NB4 (cell line): ENCODE measurements at regions not wholly inside any gene's neighbourhood (a gene's known extent, or its start where the extent isn't known, plus 50 kb on each side); places are given as distances from the start of the nearest gene placed in this dataset.

Experiments used
- DNase-seq: peaks from one replicate; pipeline ENCODE4 v3.0.0; 2010; ENCODE audit warnings: low read depth
- H3K4me3 ChIP-seq: one replicate; pipeline ENCODE4 v1.5.1; 2011; ENCODE audit warnings: mild to moderate bottlenecking, low read depth, low read length, moderate library complexity
- MYC ChIP-seq: IDR thresholded peaks from 2 replicates; pipeline ENCODE4 v1.6.1; 2011; ENCODE audit warnings: low read depth, low read length
- POLR2A ChIP-seq: IDR thresholded peaks from 2 replicates; pipeline ENCODE4 v1.6.1; 2011; ENCODE audit warnings: mild to moderate bottlenecking; ENCODE audit not compliant: insufficient read length; ENCODE audit errors: extremely low read depth
- TF ChIP-seq, protein P1 (sequence below): IDR thresholded peaks from 2 replicates; pipeline ENCODE4 v1.6.1; 2011; ENCODE audit warnings: low read depth, low read length
- TF ChIP-seq, protein P2 (sequence below): IDR thresholded peaks from one replicate; pipeline ENCODE4 v1.5.1; 2012; ENCODE audit warnings: low read depth, low read length

DNA sequence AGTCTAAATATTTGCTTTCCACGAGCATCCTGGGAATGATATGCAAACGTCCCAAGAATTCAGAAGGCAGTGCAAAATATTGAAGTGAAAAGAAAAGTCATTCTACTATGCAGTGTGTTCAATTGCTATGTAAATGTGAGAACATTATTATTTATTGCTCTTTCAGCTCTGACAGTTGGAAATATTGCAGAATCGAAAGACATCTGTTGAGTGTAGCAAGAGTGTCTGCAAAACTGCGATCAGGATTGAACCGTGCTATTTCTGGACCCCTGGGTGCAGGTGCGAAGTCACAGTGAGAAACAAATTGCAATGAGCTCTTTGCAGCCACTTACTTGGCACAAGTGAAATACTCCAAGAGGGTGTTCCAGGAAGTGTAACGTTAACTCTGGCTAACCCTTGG is 566.4 kb downstream of the AJAP1 start:
- no peak for DNase-seq
- TF ChIP-seq POLR2A = no peak
- TF ChIP-seq, protein P1, sequence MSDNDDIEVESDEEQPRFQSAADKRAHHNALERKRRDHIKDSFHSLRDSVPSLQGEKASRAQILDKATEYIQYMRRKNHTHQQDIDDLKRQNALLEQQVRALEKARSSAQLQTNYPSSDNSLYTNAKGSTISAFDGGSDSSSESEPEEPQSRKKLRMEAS = no peak
- TF ChIP-seq, protein P2, sequence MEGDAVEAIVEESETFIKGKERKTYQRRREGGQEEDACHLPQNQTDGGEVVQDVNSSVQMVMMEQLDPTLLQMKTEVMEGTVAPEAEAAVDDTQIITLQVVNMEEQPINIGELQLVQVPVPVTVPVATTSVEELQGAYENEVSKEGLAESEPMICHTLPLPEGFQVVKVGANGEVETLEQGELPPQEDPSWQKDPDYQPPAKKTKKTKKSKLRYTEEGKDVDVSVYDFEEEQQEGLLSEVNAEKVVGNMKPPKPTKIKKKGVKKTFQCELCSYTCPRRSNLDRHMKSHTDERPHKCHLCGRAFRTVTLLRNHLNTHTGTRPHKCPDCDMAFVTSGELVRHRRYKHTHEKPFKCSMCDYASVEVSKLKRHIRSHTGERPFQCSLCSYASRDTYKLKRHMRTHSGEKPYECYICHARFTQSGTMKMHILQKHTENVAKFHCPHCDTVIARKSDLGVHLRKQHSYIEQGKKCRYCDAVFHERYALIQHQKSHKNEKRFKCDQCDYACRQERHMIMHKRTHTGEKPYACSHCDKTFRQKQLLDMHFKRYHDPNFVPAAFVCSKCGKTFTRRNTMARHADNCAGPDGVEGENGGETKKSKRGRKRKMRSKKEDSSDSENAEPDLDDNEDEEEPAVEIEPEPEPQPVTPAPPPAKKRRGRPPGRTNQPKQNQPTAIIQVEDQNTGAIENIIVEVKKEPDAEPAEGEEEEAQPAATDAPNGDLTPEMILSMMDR = no peak
- TF ChIP-seq MYC = no peak
- no peak overlapping the region for H3K4me3 ChIP-seq

DNA sequence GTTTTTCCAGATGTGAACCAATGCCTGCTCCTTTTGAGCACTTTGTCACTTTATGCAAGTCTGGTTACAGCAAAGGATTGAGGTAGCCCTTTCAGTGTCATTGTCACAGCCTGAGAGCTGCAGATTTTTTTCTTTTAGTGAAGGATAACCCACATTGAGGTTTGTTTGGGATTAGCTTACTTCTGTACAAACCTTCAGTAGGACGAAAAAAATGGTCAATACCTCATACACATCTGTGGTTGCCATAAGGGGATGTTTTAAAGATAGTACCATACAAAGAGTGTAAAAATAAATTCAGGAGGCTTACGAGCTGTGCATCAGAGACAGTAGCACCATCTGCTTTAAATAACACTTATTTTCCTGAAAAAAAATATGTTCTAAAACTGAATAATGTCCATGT is 566.0 kb downstream of the AJAP1 start:
- DNase-seq = no peak
- H3K4me3 ChIP-seq = no peak overlapping the region
- TF ChIP-seq, protein P1 = no peak
- TF ChIP-seq MYC = no peak
- TF ChIP-seq, protein P2 = no peak
- TF ChIP-seq POLR2A = no peak

DNA sequence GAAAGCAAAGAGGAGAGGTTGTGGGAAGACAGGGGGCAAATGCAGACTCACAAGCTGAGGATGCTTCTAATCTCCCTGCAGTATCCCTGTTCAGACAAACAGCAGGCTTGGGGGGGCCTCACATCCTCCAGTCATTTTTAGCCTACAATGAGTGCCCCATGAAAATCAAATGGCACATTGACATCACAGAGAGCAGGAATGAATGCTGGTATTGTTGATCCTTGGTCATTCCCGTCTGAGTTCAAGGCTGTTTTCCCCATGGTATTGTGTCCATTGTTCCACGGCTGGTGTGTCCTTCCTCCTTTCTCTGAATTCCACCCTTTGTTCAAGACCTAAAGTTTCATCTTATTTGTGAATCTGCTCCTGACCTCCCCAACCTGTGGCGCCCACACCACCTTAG is 545.6 kb downstream of the AJAP1 start:
- DNase-seq = no peak
- TF ChIP-seq MYC (no peak), POLR2A (no peak)
- TF ChIP-seq, protein P2 = no peak
- TF ChIP-seq, protein P1 = no peak
- H3K4me3 ChIP-seq = no peak overlapping the region

DNA sequence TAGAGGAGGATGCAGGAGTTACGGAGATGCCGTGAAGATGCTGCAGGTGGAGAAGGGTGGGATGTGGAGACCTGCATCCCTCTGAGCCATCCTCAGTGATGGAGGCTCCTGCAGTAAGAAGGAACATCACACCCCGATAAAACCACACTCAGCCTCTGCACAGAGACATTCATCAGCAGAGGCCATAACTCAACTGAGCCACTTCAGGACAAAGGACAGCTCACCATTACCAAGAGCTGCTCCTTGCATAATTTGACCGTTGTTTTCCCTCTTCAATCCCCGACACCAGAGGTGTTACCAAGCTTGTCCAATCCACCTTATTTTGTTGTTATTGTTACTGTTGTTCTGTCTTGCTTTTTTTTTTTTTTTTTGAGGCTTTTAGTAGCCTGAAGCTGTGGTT is 543.9 kb downstream of the AJAP1 start:
- no peak for TF ChIP-seq POLR2A
- TF ChIP-seq MYC = no peak
- TF ChIP-seq, protein P1 = no peak
- TF ChIP-seq, protein P2 = no peak
- peak; percentile 5 for DNase-seq
- no peak overlapping the region for H3K4me3 ChIP-seq

DNA sequence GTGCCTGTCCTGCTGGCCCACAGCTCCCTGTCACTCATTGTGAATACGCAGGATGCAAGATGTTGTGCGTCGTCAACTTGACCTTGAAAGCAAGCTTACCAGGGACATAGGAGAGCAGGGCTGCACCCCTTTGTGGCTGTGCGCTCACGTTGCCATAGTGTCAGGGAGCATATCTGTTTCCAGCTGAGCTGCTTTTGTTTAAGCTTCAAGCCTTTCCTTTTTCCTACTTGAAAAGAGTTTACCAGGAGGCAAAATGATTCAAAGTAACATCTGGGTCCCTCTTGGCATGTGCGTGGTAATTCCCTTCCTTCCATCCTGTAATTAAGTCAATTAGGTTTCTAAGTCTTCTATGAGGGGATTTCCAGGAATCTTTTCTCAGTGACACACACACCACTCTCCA is 537.1 kb downstream of the AJAP1 start:
- H3K4me3 ChIP-seq = no peak overlapping the region
- no peak for DNase-seq
- TF ChIP-seq MYC (no peak), POLR2A (no peak)
- TF ChIP-seq, protein P1 = no peak
- TF ChIP-seq, protein P2 = no peak

DNA sequence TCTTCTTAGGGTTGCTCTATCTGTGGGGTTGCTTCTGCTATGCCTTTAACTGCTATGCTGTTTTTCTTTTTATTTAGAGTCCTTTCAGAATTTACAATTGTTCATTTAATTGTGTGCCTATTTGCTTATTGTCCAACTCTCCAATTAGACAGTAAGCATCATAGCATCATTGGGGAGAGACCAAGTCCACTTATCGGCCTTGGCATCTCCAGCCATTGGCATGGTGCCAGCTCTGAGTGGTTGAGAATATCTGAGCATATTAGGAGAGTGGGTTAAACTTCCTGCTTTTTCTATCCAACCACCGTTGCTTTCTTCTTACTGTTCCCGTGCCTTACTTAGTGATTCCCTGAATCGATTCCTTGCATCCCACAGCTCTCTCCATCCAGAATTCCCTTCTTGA is 535.0 kb downstream of the AJAP1 start:
- DNase-seq = no peak
- H3K4me3 ChIP-seq = no peak overlapping the region
- TF ChIP-seq, protein P1 = no peak
- TF ChIP-seq, protein P2 = no peak
- TF ChIP-seq POLR2A (no peak), MYC (no peak)
